A549 (cell line): ENCODE measurements at regions not wholly inside any gene's neighbourhood (a gene's known extent, or its start where the extent isn't known, plus 50 kb on each side); places are given as distances from the start of the nearest gene placed in this dataset.

Experiments
- ATAC-seq, 2 experiments: fragments of 200-7000 bp in 1 of 2; fragments of >200 bp in 1 of 2; cut with Nextera tagmentation in 1 of 2; cut with Tn5 transposase in 1 of 2; 3 replicates each; pipeline versions ENCODE4 v1.8.0 to v1.9.1; 2018 to 2020; ENCODE audit warnings: mild to moderate bottlenecking in 1 of 2, moderate library complexity in 1 of 2
- CTCF ChIA-PET: fragments of 300-600 bp; sonication (Branson Sonifier 250); formaldehyde crosslinking; extraction: SDS; loops from one replicate; lab custom pipeline; 2021; ENCODE audit warnings: antibody characterized with exemption, inconsistent platforms; lab: Yijun Ruan, JAX
- POLR2A ChIA-PET: fragments of 350-600 bp; formaldehyde crosslinking; extraction: SDS; loops from one replicate; lab custom pipeline; 2021; ENCODE audit warnings: antibody characterized with exemption, inconsistent platforms; lab: Yijun Ruan, JAX
- DNase-seq, 2 experiments: peaks; one replicate each; pipeline versions ENCODE4 v3.0.0 to v3.0.0-alpha.2; 2011 to 2016; ENCODE audit warnings: low read depth in 1 of 2, low spot score in 1 of 2
- FAIRE-seq: peaks from 2 replicates; lab custom pipeline; 2011; peaks lifted over from hg19 to GRCh38; lab: Jason Lieb, UNC
- H3K27ac ChIP-seq, 2 experiments: fragments of >200 bp; sonication (Bioruptor Twin); formaldehyde crosslinking; 3 replicates each; pipeline ENCODE4 v1.5.1; 2016 to 2017
- H3K4me1 ChIP-seq: fragments of >200 bp; sonication (Bioruptor Twin); formaldehyde crosslinking; 3 replicates; pipeline ENCODE4 v1.6.1; 2016
- H3K4me2 ChIP-seq: fragments of >200 bp; sonication (Bioruptor Twin); formaldehyde crosslinking; 3 replicates; pipeline ENCODE4 v1.6.1; 2016
- H3K4me3 ChIP-seq: fragments of >200 bp; sonication (Bioruptor Twin); formaldehyde crosslinking; 3 replicates; pipeline ENCODE4 v1.5.1; 2016
- H3K9me3 ChIP-seq: fragments of >200 bp; sonication (Bioruptor Twin); formaldehyde crosslinking; 3 replicates; pipeline ENCODE4 v1.6.1; 2016
- CBX2 ChIP-seq: fragments of 200-600 bp; sonication (generic); IDR thresholded peaks from 2 replicates; pipeline ENCODE4 v1.6.1; 2016; ENCODE audit warnings: low read depth, mild to moderate bottlenecking, borderline replicate concordance
- CBX8 ChIP-seq: fragments of 200-600 bp; sonication (generic); IDR thresholded peaks from 2 replicates; pipeline ENCODE4 v1.6.1; 2016
- CHD4 ChIP-seq: fragments of 200-600 bp; sonication (generic); IDR thresholded peaks from 2 replicates; pipeline ENCODE4 v1.6.1; 2016; ENCODE audit warnings: antibody characterized with exemption, mild to moderate bottlenecking, borderline replicate concordance
- E2F6 ChIP-seq: IDR thresholded peaks from 2 replicates; pipeline ENCODE4 v1.6.1; 2012; ENCODE audit warnings: low read depth, borderline replicate concordance
- EHF ChIP-seq: fragments of 250-450 bp; sonication (Bioruptor Pico); IDR thresholded peaks from 2 replicates; pipeline ENCODE4 v1.5.0; 2020; ENCODE audit warnings: mild to moderate bottlenecking
- EHMT2 ChIP-seq: fragments of 200-600 bp; sonication (generic); IDR thresholded peaks from 2 replicates; pipeline ENCODE4 v1.6.1; 2016; ENCODE audit warnings: antibody characterized with exemption, low read depth, mild to moderate bottlenecking, moderate library complexity
- ESRRA ChIP-seq: fragments of 150-350 bp; IDR thresholded peaks from 2 replicates; pipeline ENCODE4 v1.6.1; 2014; ENCODE audit warnings: mild to moderate bottlenecking, low read length, borderline replicate concordance
- FOSB ChIP-seq: fragments of 250-450 bp; sonication (Bioruptor Pico); IDR thresholded peaks from 2 replicates; pipeline ENCODE4 v1.5.0; 2020; ENCODE audit warnings: mild to moderate bottlenecking, moderate library complexity
- FOSL2 ChIP-seq, 2 experiments: fragments of 450-650 bp in 1 of 2; fragments of >200 bp in 1 of 2; sonication (Bioruptor Twin) in 1 of 2; formaldehyde crosslinking; IDR thresholded peaks; 2 replicates each; pipeline versions ENCODE4 v1.5.0 to v1.6.1; 2016 to 2020; ENCODE audit warnings: mild to moderate bottlenecking in 1 of 2, moderate library complexity in 1 of 2
- FOXS1 ChIP-seq: fragments of 250-450 bp; sonication (Bioruptor Pico); IDR thresholded peaks from 2 replicates; pipeline ENCODE4 v1.5.0; 2020; ENCODE audit warnings: mild to moderate bottlenecking, moderate library complexity
- GATA3 ChIP-seq: IDR thresholded peaks from 2 replicates; pipeline ENCODE4 v1.6.1; 2012; ENCODE audit warnings: borderline replicate concordance
- HEYL ChIP-seq: fragments of 250-450 bp; sonication (Bioruptor Pico); IDR thresholded peaks from 2 replicates; pipeline ENCODE4 v1.8.0; 2021; ENCODE audit warnings: mild to moderate bottlenecking, moderate library complexity
- HMGXB4 ChIP-seq: fragments of 250-450 bp; sonication (Bioruptor Pico); IDR thresholded peaks from 2 replicates; pipeline ENCODE4 v1.5.0; 2021; ENCODE audit warnings: mild to moderate bottlenecking, moderate library complexity, borderline replicate concordance
- HOXA7 ChIP-seq: fragments of 250-450 bp; sonication (Bioruptor Pico); IDR thresholded peaks from 2 replicates; pipeline ENCODE4 v1.5.0; 2020; ENCODE audit warnings: mild to moderate bottlenecking, moderate library complexity
- HOXB5 ChIP-seq: fragments of 250-450 bp; sonication (Bioruptor Pico); IDR thresholded peaks from 2 replicates; pipeline ENCODE4 v1.5.0; 2020; ENCODE audit warnings: mild to moderate bottlenecking, moderate library complexity
- JUN ChIP-seq, 2 experiments: fragments of >200 bp; sonication (Bioruptor Twin); formaldehyde crosslinking; IDR thresholded peaks; 2 replicates in 1 of 2; 3 replicates in 1 of 2; pipeline ENCODE4 v1.6.1; 2016 to 2017
- JUNB ChIP-seq: fragments of >200 bp; sonication (Bioruptor Twin); formaldehyde crosslinking; IDR thresholded peaks from 2 replicates; pipeline ENCODE4 v1.6.1; 2016
- KDM5A ChIP-seq: fragments of 200-600 bp; sonication (generic); IDR thresholded peaks from 2 replicates; pipeline ENCODE4 v1.6.1; 2016; ENCODE audit warnings: antibody characterized with exemption, mild to moderate bottlenecking
- MAFK ChIP-seq: fragments of 450-650 bp; IDR thresholded peaks from 2 replicates; pipeline ENCODE4 v1.6.1; 2014; ENCODE audit not compliant: partially characterized antibody
- MAZ ChIP-seq: fragments of 150-350 bp; IDR thresholded peaks from 2 replicates; pipeline ENCODE4 v1.6.1; 2014; ENCODE audit warnings: antibody characterized with exemption, low read depth, low read length, borderline replicate concordance
- NFE2L2 ChIP-seq: fragments of 150-350 bp; conservative IDR thresholded peaks from 2 replicates; pipeline ENCODE4 v1.6.1; 2014; ENCODE audit warnings: low read length
- NPAS2 ChIP-seq: fragments of 250-450 bp; sonication (Bioruptor Pico); IDR thresholded peaks from 2 replicates; pipeline ENCODE4 v1.8.0; 2022; ENCODE audit warnings: mild to moderate bottlenecking, moderate library complexity, borderline replicate concordance
- NR3C1 ChIP-seq: fragments of >200 bp; sonication (Bioruptor Twin); formaldehyde crosslinking; IDR thresholded peaks from 3 replicates; pipeline ENCODE4 v1.6.1; 2017
- PBX3 ChIP-seq: IDR thresholded peaks from 2 replicates; pipeline ENCODE4 v1.6.1; 2012
- POLR2AphosphoS2 ChIP-seq: conservative IDR thresholded peaks from 2 replicates; pipeline ENCODE4 v1.6.1; 2012; ENCODE audit warnings: low read length, improper control_type of control experiment, inconsistent platforms
- RAD21 ChIP-seq, 2 experiments: fragments of >200 bp in 1 of 2; sonication (Bioruptor Twin) in 1 of 2; formaldehyde crosslinking in 1 of 2; IDR thresholded peaks in 1 of 2; conservative IDR thresholded peaks in 1 of 2; 2 replicates in 1 of 2; 3 replicates in 1 of 2; pipeline ENCODE4 v1.6.1; 2012 to 2018; ENCODE audit warnings: inconsistent platforms in 1 of 2
- RARB ChIP-seq: fragments of 250-450 bp; sonication (Bioruptor Pico); IDR thresholded peaks from 2 replicates; pipeline ENCODE4 v1.8.0; 2021; ENCODE audit warnings: mild to moderate bottlenecking, moderate library complexity
- RCOR1 ChIP-seq: fragments of 150-350 bp; IDR thresholded peaks from 2 replicates; pipeline ENCODE4 v1.6.1; 2014; ENCODE audit warnings: antibody characterized with exemption, low read length, low read depth
- RFX5 ChIP-seq: fragments of 450-650 bp; IDR thresholded peaks from 2 replicates; pipeline ENCODE4 v1.7.1; 2014; ENCODE audit warnings: antibody characterized with exemption, mild to moderate bottlenecking, moderate library complexity
- RNF2 ChIP-seq: fragments of 200-600 bp; sonication (generic); IDR thresholded peaks from 2 replicates; pipeline ENCODE4 v1.6.1; 2016; ENCODE audit warnings: low read depth, mild to moderate bottlenecking, antibody characterized with exemption, moderate library complexity, borderline replicate concordance
- SMC3 ChIP-seq: fragments of >200 bp; sonication (Bioruptor Twin); formaldehyde crosslinking; IDR thresholded peaks from 3 replicates; pipeline ENCODE4 v1.6.1; 2018; ENCODE audit warnings: inconsistent platforms
- SREBF2 ChIP-seq: fragments of 450-650 bp; IDR thresholded peaks from 2 replicates; pipeline ENCODE4 v1.6.1; 2014; ENCODE audit warnings: mild to moderate bottlenecking, moderate library complexity
- USF2 ChIP-seq: fragments of 450-650 bp; IDR thresholded peaks from 2 replicates; pipeline ENCODE4 v1.6.1; 2014; ENCODE audit warnings: antibody characterized with exemption
- ZSCAN20 ChIP-seq: fragments of 250-450 bp; sonication (Bioruptor Pico); IDR thresholded peaks from 2 replicates; pipeline ENCODE4 v1.8.0; 2022; ENCODE audit warnings: mild to moderate bottlenecking, moderate library complexity
- WGBS: methylation state at CpG from one replicate; pipeline ENCODE4 v1.1.6; 2017; ENCODE audit errors: missing lambda C conversion rate; 5-methylcytosine and 5-hydroxymethylcytosine counted together

- FAIRE-seq: no peak
- TF ChIP-seq NPAS2: no peak
- TF ChIP-seq MAZ: no peak
- TF ChIP-seq JUNB: no peak
- TF ChIP-seq EHMT2: no peak
- TF ChIP-seq FOSL2 (IDR thresholded peaks at IDR 0.05): no peak
- TF ChIP-seq FOSL2 (CRISPR knock-in tag; IDR thresholded peaks at IDR 0.05): no peak
- no peak for TF ChIP-seq ESRRA
- TF ChIP-seq RNF2: no peak
- DNase-seq: no peak
- POLR2A ChIA-PET: no interaction called here
- ATAC-seq: no peak
- H3K27ac ChIP-seq: no peak overlapping the region
- no peaks in the 10 kb centered on the region for H3K9me3 ChIP-seq
- no peaks in the 10 kb centered on the region for H3K4me1 ChIP-seq
- no peak overlapping the region for H3K4me3 ChIP-seq
- no peak overlapping the region for H3K4me2 ChIP-seq
- CTCF ChIA-PET: no interaction called here
These were observed 1411.8 kb upstream of the ACO1 start for GRCh38 chr9:30972654-30973053.

- FAIRE-seq (no peak), DNase-seq (no peak), ATAC-seq (no peak)
- no peak overlapping the region for H3K4me2 ChIP-seq
- no peak for TF ChIP-seq GATA3
- no peak for TF ChIP-seq RFX5
- no peak for TF ChIP-seq NR3C1
- TF ChIP-seq FOSB (CRISPR knock-in tag): no peak
- no peak for TF ChIP-seq SREBF2
- no peak for TF ChIP-seq KDM5A
- no peak for TF ChIP-seq E2F6
- no peak for TF ChIP-seq HOXA7 (CRISPR knock-in tag)
- TF ChIP-seq USF2: no peak
- TF ChIP-seq CBX8: no peak
- no peak for TF ChIP-seq EHF
- no peak for TF ChIP-seq MAFK
- no peak for TF ChIP-seq HOXB5 (CRISPR knock-in tag)
- no peak for TF ChIP-seq HEYL (CRISPR knock-in tag)
- no peak for TF ChIP-seq FOXS1 (CRISPR knock-in tag)
- TF ChIP-seq RARB (CRISPR knock-in tag): no peak
- TF ChIP-seq CHD4: no peak
- TF ChIP-seq PBX3: no peak
- no peak for TF ChIP-seq JUN (IDR thresholded peaks at IDR 0.05)
- no peak for TF ChIP-seq NFE2L2
- H3K9me3 ChIP-seq: no peaks in the 10 kb centered on the region
- 0% methylated on average over 1 of the region's 1 CpG for WGBS
- no peak overlapping the region for H3K27ac ChIP-seq
- ChIA-PET POLR2A (no interaction called here), CTCF (no interaction called here)
- H3K4me1 ChIP-seq: no peaks in the 10 kb centered on the region
- H3K4me3 ChIP-seq: no peak overlapping the region
These were observed 1406.5 kb upstream of the ACO1 start for GRCh38 chr9:30977965-30978364.

- ChIA-PET CTCF (no interaction called here), POLR2A (no interaction called here)
- WGBS: 3% methylated on average over 3 of the region's 3 CpGs
- H3K27ac ChIP-seq: no peak overlapping the region
- no peak overlapping the region for H3K4me2 ChIP-seq
- no peak overlapping the region for H3K4me3 ChIP-seq
- ATAC-seq (no peak), DNase-seq (no peak), FAIRE-seq (no peak)
- no peaks in the 10 kb centered on the region for H3K9me3 ChIP-seq
- H3K4me1 ChIP-seq: no peaks in the 10 kb centered on the region
- TF ChIP-seq ZSCAN20 (CRISPR knock-in tag) (no peak), RAD21 (conservative IDR thresholded peaks at IDR 0.05 in 1 of 2, IDR thresholded peaks at IDR 0.05 in 1 of 2) (no peak), JUNB (no peak), MAZ (no peak), SMC3 (no peak), POLR2AphosphoS2 (no peak), RCOR1 (no peak), KDM5A (no peak), HMGXB4 (CRISPR knock-in tag) (no peak), RNF2 (no peak), HEYL (CRISPR knock-in tag) (no peak), USF2 (no peak), GATA3 (no peak), CBX2 (no peak)
These were observed 1402.1 kb upstream of the ACO1 start for GRCh38 chr9:30982301-30982700.
